ENCODE measurements at regions not wholly inside any gene's neighbourhood (a gene's known extent, or its start where the extent isn't known, plus 50 kb on each side); places are given as distances from the start of the nearest gene placed in this dataset.

DNA sequence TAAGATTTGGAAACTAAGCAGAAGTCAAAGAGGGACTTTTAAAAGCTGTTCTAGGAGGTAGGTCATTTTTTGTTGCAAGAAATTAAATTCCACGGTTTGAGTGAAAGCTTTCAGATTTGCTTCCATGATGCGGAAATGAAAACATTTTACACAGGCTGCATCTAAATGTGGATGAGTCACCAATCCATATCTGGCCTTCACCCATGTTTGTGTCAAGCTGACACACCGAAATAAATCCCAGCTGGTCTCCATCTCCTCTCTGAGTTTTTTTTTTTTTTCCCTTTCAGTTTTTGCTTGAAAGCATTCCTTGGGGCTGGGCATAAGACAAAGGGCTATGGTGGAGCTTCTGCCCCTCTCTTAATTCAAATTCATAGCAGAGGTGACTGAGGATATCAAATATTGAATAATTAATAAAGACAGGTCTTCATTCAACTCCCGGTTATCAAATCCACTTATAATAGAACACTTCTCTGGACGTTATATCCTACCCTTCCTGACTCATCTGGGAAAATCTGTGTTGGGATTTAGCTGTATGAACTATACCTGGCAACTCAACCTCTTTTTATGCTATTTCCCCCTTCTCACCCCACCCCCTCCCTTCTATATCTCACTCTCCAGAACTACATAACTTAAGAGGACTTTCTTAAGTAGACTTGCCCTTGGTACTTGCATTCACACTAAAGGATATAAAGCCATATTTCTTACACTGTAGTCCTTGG, 558.3 kb upstream of the GCFC2 start:
- DNase-seq (ENCODE audit: low read depth in 2 of 2): no peak

DNA sequence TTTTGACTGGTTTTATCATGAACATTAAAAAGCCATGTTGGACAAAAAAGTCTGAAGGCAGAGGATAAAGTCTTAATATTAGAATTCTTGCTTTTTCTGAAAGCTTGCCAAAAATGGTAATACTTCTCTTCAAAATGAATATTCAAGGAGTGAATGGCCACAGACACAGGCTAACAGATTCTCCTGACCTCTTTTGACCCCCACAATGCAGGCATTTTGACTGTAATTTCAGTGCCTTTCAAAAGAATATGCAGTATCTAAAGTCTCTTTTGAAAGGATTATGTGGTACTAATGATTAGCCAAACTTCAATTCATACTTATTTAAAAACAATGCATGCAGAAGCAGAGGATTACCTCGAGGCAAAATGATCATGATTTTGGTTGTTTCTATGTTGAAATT, 557.8 kb upstream of the GCFC2 start:
- no peak for DNase-seq (ENCODE audit: low read depth in 2 of 2)

DNA sequence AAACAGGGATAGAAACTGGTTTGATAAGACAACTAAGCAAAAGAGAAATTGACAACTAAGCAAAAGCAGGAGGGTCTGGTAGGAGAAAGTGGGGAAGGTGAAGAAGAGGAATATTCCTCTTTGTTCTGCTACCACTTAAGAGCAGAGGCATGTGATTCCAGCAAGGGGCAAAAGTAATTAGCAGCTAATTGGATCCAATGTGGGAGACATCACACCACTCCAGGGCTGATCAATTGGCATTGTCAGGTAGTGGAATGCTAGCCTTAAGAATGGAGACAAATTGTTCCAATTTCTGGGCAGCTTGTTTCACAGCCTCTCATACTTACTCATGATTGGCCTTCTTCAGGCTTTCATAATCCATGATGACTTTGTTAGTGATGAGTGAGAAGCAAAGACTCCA, 547.1 kb upstream of the GCFC2 start:
- DNase-seq (ENCODE audit: low read depth in 2 of 2): no peak

DNA sequence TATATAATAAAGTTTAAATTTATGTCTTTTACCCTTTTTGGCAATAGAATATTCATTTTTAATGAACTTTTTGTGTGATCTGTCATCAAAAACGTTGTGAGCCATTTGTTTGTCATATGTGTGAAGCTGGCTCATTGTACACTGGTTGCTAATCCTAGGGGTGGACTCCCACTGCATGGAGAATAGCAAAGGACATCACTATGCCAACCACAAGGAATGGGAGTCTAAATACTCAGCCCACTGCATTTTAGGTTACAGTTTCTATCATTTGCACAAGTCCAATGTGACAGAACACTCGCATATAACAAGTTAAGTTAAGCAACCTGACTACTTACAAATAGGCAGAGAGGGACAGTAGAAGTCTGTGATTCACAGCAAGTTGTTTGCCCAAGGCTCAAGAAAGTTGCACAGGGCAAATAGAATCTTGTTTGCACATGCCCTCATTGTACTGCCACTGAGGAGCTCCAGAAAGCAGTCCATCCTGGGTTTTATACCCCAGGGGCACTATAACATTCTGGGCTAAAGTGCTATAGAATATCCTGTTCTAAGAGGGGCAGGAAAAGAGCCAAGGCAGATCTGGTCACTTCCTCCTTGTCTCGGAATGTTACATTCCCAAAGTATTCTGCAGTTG, 545.9 kb upstream of the GCFC2 start:
- DNase-seq (ENCODE audit: low read depth in 2 of 2): no peak

DNA sequence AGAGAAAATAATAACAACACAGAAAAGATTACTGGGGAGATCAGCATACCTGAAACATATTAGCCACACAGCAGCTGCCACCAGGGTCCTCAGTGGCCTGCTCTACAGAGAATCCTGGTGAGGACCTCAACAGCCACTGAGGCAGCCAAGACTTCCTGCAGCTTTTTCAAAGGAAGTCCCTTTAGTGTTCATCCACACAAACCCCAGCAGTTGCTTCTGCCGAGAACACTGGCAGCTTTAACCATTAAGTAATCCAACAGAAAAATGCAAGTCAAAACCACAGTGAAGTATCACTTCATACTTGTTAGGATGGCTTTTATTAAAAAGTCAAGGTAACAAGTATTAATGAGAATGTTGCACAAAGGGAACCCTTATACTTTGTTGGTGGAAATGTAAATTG, 542.0 kb upstream of the GCFC2 start:
- no peak for DNase-seq (ENCODE audit: low read depth in 2 of 2)

DNA sequence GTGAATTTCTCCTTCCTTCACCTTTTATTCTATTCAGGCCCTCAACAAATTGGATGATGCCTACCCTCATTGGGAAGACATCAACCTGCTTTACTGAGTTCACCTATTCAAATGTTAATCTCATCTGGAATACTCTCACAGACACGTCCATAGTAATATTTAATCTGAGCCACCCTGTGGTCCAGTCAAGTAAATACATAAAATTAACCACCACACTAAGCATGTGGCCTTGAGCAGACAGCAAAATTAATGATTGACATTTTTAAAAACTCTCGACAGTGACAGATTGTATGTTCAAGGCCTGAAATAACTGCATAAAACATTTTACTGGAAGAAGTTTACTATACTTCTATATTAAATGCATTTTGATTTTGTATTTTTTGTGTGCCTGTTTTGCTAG, 540.6 kb upstream of the GCFC2 start:
- DNase-seq (ENCODE audit: low read depth in 2 of 2): no peak

DNA sequence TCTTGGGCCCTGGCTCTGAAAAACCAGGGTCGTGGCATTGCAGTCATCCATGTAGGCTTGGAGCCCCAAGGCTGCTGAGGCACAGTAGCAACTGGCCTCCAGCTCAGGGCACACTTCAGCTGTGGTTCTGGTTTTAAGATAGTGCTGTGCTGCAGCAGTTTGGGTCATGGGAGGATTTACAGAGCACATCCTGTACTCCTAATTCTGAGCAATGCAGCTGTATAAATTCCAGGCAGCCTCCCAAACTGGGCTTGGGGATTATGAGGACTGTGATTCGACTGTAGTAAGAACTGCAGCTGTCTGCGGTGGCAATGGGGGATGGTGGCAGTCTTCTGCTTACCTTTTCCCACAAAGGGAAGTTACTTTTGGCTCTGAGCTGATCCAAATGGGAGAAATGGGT, 536.3 kb upstream of the GCFC2 start:
- DNase-seq (ENCODE audit: low read depth in 2 of 2): no peak

DNA sequence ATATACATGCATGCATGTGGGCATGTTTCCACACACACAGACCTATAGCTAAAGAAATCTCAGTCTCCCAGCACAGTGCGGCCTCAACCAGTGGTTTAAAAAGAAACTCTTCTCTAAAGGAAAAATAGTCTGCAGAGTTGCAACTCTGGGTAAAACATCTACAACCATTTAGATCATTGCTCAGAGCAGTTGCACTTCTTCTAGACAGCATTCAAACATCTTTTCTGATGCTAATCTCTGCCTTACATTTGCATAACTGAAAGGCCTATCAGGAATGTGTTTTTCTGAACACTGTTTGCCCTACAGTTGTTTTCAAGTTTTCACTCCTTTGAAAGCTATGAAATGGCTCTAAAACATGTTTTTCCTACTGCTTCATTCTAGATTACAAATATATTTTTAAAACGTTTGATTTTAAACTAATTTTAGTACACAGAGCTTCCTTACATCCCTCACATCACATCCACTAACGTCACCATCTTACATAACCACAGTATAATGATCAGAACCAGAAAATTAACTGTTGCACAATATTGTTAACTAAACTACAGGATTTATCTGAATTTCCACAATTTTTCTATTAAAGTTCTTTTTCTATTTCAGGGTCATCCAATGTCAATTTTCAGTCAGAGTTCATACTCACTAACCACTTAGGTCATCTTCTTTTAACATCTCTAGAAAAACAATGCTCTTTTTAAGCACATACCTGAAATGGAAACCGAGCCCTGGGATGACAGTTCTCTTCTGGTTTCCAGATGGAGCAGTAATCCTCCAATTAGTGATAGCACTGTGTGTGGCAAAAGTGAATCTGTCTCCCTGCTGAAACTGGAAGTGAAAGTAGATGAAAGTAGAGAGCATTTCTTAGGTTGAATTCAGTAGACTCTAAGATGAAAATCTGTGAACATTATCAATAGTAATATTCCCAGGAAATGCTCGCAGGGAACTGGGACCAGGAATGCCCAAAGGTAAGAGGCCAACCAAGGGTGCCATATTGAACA, 501.6 kb upstream of the GCFC2 start:
- no peak for DNase-seq (ENCODE audit: low read depth in 2 of 2)

DNA sequence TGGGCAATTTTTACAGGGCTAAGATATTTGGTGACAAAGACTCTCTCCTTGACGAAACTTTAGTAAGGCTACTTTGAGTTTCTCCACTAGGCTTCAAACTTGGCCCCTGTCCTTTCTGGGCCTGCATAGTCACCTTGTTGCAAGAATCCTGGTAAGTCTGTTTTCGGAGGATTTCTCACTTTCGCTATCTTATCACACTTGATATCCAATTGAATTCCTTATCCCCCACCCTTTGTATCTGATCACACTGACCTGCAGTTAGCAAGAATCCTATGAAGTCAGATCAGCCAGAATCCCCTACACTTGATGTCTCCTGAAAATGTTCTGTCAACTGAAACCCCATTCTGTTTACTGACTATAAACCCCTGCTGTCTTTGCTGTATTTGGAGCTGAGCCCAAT, 499.8 kb upstream of the GCFC2 start:
- no peak for DNase-seq (ENCODE audit: low read depth in 2 of 2)

DNA sequence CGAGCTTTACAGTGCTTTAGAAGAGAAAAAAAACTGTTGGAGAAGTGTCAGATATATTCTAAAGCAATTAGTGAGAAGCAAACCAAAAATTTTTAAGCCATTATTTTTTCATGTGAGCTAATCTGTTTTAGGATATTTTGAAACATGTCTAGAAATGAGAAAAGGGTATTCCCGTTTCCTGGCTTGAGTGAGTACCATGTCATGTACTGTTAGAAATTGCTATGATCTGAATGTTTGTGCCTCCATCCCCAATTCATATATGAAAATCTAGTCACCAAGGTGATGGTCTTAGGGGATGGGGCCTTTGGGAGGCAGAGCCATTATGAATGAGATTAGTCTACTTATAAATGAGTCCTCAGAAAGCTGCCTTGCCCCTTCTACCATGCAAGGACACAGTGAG, 493.3 kb upstream of the GCFC2 start:
- no peak for DNase-seq (ENCODE audit: low read depth in 2 of 2)

DNA sequence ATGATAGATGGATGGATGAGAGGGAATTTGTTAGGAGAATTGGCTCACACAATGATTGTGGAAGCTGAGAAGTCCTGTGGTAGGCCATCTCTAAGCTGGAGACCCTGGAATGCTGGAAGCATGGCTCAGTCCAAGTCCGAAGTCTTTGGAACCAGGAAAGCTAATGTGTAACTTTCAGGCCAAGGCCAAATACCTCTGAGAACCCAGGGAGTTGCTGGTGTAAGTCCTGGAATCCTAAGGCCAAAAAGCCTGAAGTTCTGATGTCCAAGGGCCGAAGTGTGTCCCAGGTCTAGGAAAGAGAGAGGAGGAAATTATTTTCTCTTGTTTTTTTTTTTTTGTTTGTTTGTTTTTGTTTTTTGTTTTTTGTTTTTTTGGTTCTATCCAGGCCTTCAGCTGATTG, 492.2 kb upstream of the GCFC2 start:
- no peak for DNase-seq (ENCODE audit: low read depth in 2 of 2)

DNA sequence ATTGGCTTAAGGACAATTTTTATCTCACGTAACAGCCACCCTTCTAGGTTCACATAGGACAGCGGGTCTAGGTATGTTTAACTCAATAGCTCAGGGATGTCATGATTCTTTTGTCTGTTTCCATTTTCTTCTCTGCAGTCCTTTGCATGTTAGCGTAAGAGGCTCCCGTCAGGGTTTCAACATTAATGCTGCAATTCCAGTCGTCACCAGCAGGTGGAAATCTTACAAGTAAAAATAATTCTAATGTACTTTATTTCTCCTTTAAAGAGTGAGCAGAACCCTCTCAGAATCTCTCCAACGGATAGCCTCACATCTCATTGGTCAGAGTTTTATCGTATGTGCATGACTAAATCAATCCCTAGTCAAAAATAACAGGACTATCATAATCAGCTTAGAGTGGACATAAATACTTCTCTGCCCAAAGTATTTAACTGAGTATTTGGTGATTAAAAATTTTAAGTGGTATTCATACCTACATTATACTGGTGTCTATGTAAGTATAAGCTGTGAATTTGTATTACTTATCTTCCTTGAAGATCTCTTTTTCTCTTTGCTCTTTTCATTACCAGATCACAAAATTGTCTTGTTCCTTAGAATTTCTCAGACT, 487.2 kb upstream of the GCFC2 start:
- peak; percentile 33 to 59 for DNase-seq (ENCODE audit: low read depth in 2 of 2)

DNA sequence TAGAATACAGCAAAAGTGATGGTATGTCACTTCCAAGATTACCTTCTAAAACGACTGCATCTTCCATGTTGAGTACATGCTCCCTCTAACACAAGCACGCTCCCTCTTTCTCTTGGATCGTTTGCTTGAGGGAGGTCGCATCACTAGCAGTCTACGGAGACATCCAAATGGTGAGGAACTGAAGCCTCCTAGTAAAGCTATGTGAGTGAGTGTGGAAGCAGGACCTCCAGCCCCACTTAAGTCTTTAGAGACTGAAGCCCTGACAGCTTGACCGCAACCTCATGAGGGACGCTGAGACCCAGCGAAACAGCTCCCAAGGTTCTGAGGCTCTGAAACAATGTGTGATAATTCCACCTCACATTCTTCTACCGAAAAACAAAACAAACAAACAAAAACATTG, 486.7 kb upstream of the GCFC2 start:
- no peak for DNase-seq (ENCODE audit: low read depth in 2 of 2)

DNA sequence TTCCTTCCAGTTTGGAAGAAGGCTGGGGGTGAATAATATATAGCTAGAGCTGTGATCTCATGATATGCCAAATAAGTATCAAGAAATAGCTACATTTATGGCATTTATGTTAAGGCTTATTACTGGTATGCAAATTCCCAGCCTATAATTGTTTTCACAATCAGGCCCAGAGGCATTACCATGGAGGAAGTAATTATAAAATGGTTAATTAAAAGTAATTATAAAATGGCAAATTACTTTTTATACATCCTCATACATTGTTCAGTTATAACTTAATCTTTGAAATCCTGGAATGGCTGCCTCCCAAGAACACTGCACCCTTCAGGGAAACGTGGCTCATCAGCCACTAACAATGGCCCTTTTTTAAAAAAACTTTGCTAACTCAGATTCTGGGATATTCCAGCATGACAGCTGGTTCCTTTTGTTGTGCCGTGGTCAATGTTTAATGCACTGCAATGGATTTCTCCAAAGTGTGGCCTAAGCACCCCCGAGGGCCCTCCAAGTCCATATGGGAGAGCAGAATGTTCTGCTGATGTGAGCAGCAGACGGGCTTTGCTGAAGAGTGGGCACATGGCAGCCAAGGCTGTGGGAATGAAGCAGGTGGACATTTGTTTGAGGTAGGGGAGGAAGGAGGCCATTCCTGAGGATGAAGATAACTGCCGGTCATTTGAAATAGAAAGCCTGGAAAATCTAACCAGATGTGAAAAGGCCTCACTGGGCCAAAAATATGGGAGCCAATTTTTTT, 483.5 kb upstream of the GCFC2 start:
- DNase-seq (ENCODE audit: low read depth in 2 of 2): no peak

DNA sequence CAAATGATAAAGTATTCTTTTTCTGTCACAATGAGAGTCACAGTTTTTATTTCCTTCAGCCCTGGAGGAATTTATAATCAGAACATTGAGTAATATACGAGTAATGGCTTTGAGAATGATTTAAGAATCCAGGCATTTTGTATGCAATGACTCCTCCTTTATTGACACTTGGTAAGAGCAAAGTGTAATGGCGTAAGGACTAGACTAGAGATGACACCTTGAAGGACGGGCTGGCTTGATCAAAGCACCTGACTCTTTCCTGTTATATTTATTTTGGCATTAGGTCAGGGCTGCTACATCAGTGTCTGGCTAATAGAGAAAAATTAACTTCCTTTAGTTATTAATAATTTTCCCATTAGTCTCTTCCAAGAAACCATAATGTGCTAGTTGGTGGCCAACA, 482.4 kb upstream of the GCFC2 start:
- DNase-seq (ENCODE audit: low read depth in 2 of 2): no peak

DNA sequence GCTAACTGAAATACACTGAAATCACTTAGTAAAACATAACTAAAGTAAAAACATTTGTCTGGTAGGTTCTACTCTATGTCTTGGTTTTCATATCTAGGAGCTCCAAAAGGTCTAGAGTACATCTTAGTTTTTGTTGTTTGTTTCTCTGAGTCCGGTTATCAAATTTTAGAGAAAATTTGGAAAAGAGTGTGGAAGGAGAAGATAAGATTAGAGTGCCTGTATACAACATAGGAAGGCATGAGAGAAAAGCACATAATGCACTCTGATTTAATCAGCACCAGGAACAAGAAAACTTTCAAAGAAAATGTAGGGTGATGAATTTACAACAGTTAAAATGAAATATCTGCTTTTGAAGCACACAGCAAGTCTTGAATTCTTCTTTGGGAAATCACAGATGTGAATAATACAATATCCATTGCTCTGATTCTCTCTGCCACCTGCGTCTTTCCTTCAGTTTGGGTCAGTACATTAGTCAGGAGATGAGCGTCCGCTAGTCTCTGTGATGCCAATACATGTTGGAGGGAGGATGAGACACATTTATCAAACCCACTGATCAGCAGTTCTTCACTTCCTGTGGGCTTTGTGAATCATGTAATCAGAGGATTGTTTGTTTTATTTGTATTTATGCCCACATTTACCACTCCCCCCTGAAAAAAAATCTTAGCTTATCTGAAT, 477.8 kb upstream of the GCFC2 start:
- no peak for DNase-seq (ENCODE audit: low read depth in 2 of 2)

DNA sequence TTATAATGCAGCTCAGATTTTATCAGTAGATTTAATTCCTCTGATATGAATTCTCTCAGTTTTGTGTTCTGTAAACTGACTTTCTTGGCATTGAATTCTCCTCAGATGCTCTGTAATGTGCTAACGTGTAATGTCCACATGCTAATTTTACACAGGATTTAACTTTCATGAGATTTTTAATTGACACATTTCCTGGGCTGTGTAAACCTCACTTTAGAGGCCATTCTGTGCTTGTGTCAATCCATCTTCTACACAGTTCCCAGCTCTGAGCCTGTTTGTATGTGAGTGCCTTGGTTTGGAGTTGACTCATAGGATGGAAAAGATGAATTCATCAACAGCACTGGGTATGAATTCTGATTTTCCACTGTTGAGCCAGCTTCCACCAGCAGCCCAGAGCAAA, 476.7 kb upstream of the GCFC2 start:
- no peak for DNase-seq (ENCODE audit: low read depth in 2 of 2)

DNA sequence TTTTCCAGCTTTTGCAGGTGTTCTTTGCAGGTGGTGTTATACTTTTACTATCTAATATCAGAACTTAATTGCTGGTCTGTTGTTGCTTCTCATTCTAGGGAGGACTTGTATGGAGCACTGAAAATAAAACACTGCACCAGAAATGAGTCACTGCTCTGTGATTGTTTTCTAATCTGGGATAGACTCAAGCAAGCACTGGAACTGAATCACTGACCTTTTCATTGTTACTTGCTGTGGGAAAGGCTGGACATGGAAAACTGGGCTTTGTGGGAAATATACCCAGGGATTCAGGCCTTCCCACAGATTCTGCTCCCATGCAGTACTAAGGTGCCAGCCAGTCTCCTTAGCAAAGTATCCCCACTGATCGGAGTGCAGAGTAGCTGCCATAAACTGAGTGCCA, 470.0 kb upstream of the GCFC2 start:
- no peak for DNase-seq (ENCODE audit: low read depth in 2 of 2)

DNA sequence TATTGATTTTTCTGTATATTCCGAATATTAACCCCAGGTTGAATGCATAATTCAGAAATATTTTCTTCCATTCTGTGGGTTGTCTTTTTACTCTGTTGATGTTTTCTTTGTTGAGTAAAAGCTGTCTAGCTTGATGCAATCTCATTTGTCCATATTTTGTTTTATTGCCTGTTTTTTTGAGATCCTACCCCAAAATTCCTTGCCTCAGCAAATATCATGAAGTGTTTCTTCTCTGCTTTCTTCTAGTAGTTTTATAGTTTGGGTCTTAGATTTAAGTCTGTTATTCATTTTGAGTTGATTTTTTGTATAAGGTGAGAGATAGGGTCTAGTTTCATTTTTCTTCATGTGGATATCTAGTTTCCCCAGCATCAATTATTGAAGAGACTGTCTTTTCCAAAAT, 467.9 kb upstream of the GCFC2 start:
- DNase-seq (ENCODE audit: low read depth in 2 of 2): no peak

DNA sequence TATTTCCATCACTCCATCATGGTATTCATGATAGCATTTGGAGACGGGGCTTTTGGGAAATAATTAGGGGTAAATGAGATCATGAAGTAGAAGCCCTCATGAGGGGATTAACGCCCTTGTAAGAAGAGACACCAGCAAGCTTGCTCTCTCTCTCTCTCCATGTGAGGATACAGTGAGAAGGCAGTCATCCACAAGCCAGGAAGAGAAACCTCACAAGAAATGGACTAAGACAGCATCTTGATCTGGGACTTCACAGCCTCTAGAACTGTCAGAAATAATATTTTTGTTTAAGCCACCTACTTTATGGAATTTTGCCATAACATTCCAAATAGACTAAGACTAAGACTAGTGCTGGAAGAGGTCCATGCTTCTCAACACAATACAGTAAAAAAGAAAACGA, 464.6 kb upstream of the GCFC2 start:
- DNase-seq (ENCODE audit: low read depth in 2 of 2): no peak

DNA sequence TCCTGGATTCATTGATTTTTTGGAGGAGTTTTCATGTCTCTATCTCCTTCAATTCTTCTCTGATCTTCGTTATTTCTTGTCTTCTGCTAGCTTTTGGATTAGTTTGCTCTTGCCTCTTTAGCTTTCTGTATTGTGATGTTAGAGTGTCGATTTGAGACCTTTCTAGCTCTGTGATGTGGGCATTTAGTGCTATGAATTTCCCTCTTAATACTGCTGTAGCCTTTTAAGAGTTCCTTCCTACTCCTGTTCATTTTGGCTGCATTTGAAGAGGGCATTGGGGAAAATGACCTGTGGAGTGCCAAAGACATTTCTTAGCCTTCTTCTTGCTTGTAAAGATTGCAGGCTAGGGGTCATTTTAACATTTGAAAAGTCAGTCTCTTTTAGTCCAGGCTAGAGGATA, 463.8 kb upstream of the GCFC2 start:
- no peak for DNase-seq (ENCODE audit: low read depth in 2 of 2)

Data from dermis microvascular lymphatic vessel endothelial cell (primary cell).